H9 (cell line): ENCODE measurements at regions not wholly inside any gene's neighbourhood (a gene's known extent, or its start where the extent isn't known, plus 50 kb on each side); places are given as distances from the start of the nearest gene placed in this dataset.

Experiments used
- DNase-seq: peaks from one replicate; pipeline ENCODE4 v3.0.0-alpha.2; 2017
- H2AFZ ChIP-seq: one replicate; pipeline ENCODE4 v1.6.1; 2013; ENCODE audit warnings: mild to moderate bottlenecking, low read length, control low read depth, moderate library complexity
- H2AK5ac ChIP-seq: 2 replicates; pipeline ENCODE4 v1.6.1; 2013; ENCODE audit warnings: low read length, control low read depth, mixed read lengths; ENCODE audit not compliant: insufficient read length
- H2BK120ac ChIP-seq: one replicate; pipeline ENCODE4 v1.6.1; 2013; ENCODE audit warnings: low read depth, mild to moderate bottlenecking, low read length, control low read depth, inconsistent platforms; ENCODE audit not compliant: poor library complexity, severe bottlenecking
- H2BK12ac ChIP-seq: 2 replicates; pipeline ENCODE4 v1.6.1; 2013; ENCODE audit warnings: low read length, control low read depth, mixed read lengths, low read depth; ENCODE audit not compliant: insufficient read length
- H2BK15ac ChIP-seq: 2 replicates; pipeline ENCODE4 v1.6.1; 2013; ENCODE audit warnings: low read depth, low read length, control low read depth
- H2BK20ac ChIP-seq: one replicate; pipeline ENCODE4 v1.6.1; 2013; ENCODE audit warnings: low read depth, mild to moderate bottlenecking, low read length, control low read depth, inconsistent platforms; ENCODE audit not compliant: poor library complexity, severe bottlenecking
- H2BK5ac ChIP-seq: 2 replicates; pipeline ENCODE4 v1.6.1; 2013; ENCODE audit warnings: low read length, control low read depth, mixed read lengths; ENCODE audit not compliant: insufficient read length
- H3K14ac ChIP-seq: 2 replicates; pipeline ENCODE4 v1.6.1; 2013; ENCODE audit warnings: low read length, control low read depth; ENCODE audit not compliant: insufficient read depth
- H3K18ac ChIP-seq: 2 replicates; pipeline ENCODE4 v1.6.1; 2013; ENCODE audit warnings: low read depth, mild to moderate bottlenecking, mixed read lengths, low read length, control low read depth; ENCODE audit not compliant: insufficient read length
- H3K23ac ChIP-seq: 2 replicates; pipeline ENCODE4 v1.6.1; 2013; ENCODE audit warnings: low read length, control low read depth, mixed read lengths, low read depth; ENCODE audit not compliant: insufficient read length
- H3K23me2 ChIP-seq: 2 replicates; pipeline ENCODE4 v1.6.1; 2013; ENCODE audit warnings: low read depth, mild to moderate bottlenecking, mixed read lengths, low read length, control low read depth; ENCODE audit not compliant: insufficient read length, poor library complexity, severe bottlenecking
- H3K27ac ChIP-seq: 2 replicates; pipeline ENCODE4 v1.5.1; 2013; ENCODE audit warnings: low read length, control low read depth, mixed read lengths, low read depth; ENCODE audit not compliant: insufficient read length
- H3K27me3 ChIP-seq: 2 replicates; pipeline ENCODE4 v1.6.1; 2013; ENCODE audit warnings: low read length, control low read depth, inconsistent platforms; ENCODE audit not compliant: insufficient read depth
- H3K4ac ChIP-seq: 2 replicates; pipeline ENCODE4 v1.6.1; 2013; ENCODE audit warnings: low read depth, mild to moderate bottlenecking, control low read depth, inconsistent platforms, low read length, moderate library complexity
- H3K4me1 ChIP-seq: 2 replicates; pipeline ENCODE4 v1.6.1; 2013; ENCODE audit warnings: low read length, control low read depth, inconsistent platforms; ENCODE audit not compliant: insufficient read depth
- H3K4me2 ChIP-seq: 2 replicates; pipeline ENCODE4 v1.6.1; 2013; ENCODE audit warnings: low read length, control low read depth, mixed read lengths; ENCODE audit not compliant: insufficient read length, insufficient read depth
- H3K56ac ChIP-seq: 2 replicates; pipeline ENCODE4 v1.6.1; 2013; ENCODE audit warnings: low read depth, mild to moderate bottlenecking, mixed read lengths, low read length, control low read depth; ENCODE audit not compliant: insufficient read length
- H3K79me1 ChIP-seq: 2 replicates; pipeline ENCODE4 v1.6.1; 2013; ENCODE audit warnings: low read depth, mild to moderate bottlenecking, moderate library complexity, low read length, control low read depth, inconsistent platforms; ENCODE audit not compliant: insufficient read depth, poor library complexity, severe bottlenecking
- H3K79me2 ChIP-seq: 2 replicates; pipeline ENCODE4 v1.6.1; 2013; ENCODE audit warnings: low read length, control low read depth, inconsistent platforms; ENCODE audit not compliant: insufficient read depth
- H3K9ac ChIP-seq: 2 replicates; pipeline ENCODE4 v1.6.1; 2013; ENCODE audit warnings: low read length, control low read depth, mixed read lengths; ENCODE audit not compliant: insufficient read length; ENCODE audit errors: extremely low read depth
- H3K9me3 ChIP-seq: one replicate; pipeline ENCODE4 v1.6.1; 2013; ENCODE audit warnings: low read depth, low read length, inconsistent platforms; ENCODE audit not compliant: control insufficient read depth
- H3T11ph ChIP-seq: one replicate; pipeline ENCODE4 v1.6.1; 2013; ENCODE audit warnings: mild to moderate bottlenecking, low read length, control low read depth, inconsistent platforms
- H4K20me1 ChIP-seq: one replicate; pipeline ENCODE4 v1.6.1; 2013; ENCODE audit not compliant: control insufficient read depth, insufficient read length, insufficient read depth
- H4K5ac ChIP-seq: 2 replicates; pipeline ENCODE4 v1.6.1; 2013; ENCODE audit warnings: low read depth, mild to moderate bottlenecking, mixed read lengths, low read length, control low read depth; ENCODE audit not compliant: insufficient read length
- H4K8ac ChIP-seq: replicated peaks from 2 replicates; pipeline ENCODE4 v1.6.1; 2013; ENCODE audit warnings: low read length, control low read depth, mixed read lengths, low read depth; ENCODE audit not compliant: insufficient read length
- H4K91ac ChIP-seq: 2 replicates; pipeline ENCODE4 v1.6.1; 2013; ENCODE audit warnings: low read depth, mild to moderate bottlenecking, moderate library complexity, mixed read lengths, low read length, control low read depth; ENCODE audit not compliant: insufficient read length
- H3K27ac Mint-ChIP-seq, 3 experiments: 2 replicates in 2 of 3; 3 replicates in 1 of 3; pipeline ENCODE4 v1.8.0; 2020 to 2021; ENCODE audit warnings: mixed read lengths in 3 of 3, mild to moderate bottlenecking in 1 of 3, moderate library complexity in 1 of 3
- H3K27me3 Mint-ChIP-seq: 2 replicates; pipeline ENCODE4 v1.8.0; 2021; ENCODE audit warnings: low read depth, mild to moderate bottlenecking, moderate library complexity, mixed read lengths
- H3K36me3 Mint-ChIP-seq, 3 experiments: 2 replicates in 2 of 3; 3 replicates in 1 of 3; pipeline ENCODE4 v1.8.0; 2020 to 2021; ENCODE audit warnings: low read depth in 3 of 3, mixed read lengths in 3 of 3; ENCODE audit not compliant: insufficient read depth in 1 of 3
- H3K4me1 Mint-ChIP-seq, 2 experiments: 2 replicates each; pipeline ENCODE4 v1.8.0; 2020; ENCODE audit warnings: mixed read lengths in 2 of 2
- H3K4me3 Mint-ChIP-seq, 2 experiments: 2 replicates in 1 of 2; 3 replicates in 1 of 2; pipeline ENCODE4 v1.8.0; 2020 to 2021; ENCODE audit warnings: mild to moderate bottlenecking in 2 of 2, mixed read lengths in 2 of 2, moderate library complexity in 1 of 2
- H3K9me3 Mint-ChIP-seq, 2 experiments: 2 replicates in 1 of 2; 3 replicates in 1 of 2; pipeline ENCODE4 v1.8.0; 2020; ENCODE audit warnings: mild to moderate bottlenecking in 2 of 2, mixed read lengths in 2 of 2, moderate library complexity in 1 of 2
- WGBS: extraction: QIAGEN DNeasy Blood & Tissue Kit; methylation state at CpG from one replicate; pipeline ENCODE4 v1.1.7; 2013; ENCODE audit warnings: missing lambda C conversion rate, low lambda C conversion rate, mixed read lengths; ENCODE audit not compliant: insufficient read length; ENCODE audit errors: extremely low coverage; 5-methylcytosine and 5-hydroxymethylcytosine counted together
- TF ChIP-seq, protein P1 (sequence below): fragments of 200-600 bp; sonication (generic); conservative IDR thresholded peaks from 3 replicates; pipeline ENCODE4 v1.8.0; 2021; ENCODE audit warnings: antibody characterized with exemption, mild to moderate bottlenecking

DNA sequence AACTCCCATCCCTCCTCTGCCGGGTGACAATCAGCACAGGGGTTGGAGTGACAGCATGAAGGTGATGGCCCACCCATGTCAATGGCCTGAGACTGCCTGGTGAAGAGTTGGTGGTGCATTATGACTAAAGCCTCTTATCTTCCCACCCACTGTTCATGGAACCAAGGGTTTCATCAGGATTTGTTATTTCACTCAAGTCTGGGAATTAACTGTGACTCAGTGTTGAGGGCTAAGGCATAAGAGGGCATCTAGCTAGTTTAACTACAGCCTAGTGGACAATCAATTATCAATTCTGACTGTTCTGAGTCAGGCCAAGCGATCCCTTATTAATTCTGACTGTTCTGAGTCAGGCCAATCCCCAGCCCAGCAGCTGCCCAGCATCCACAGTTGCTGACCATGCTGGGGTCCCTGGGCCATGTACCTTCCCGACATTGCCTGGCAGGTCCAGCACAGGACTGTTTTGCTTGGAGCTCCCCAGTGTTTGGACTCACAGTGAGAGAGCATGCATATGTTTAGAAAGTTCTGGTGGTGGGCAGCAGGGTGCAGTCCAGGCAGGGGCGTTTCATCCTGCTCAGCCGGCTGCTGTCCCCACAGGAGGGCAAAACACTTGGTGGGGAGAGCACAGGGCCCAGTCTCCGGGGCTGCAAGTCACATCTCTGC lies 65.5 kb downstream of the RASL11A start:
- no peak overlapping the region for H3K27ac ChIP-seq
- H3K27ac Mint-ChIP-seq: peak overlapping the region in 1 of 3 experiments; percentile 18; a peak in 1 of 7 replicates
- no peak for DNase-seq

More for the DNA sequence above, 65.5 kb downstream of the RASL11A start:
- Mint-ChIP-seq H3K4me3 (no peak overlapping the region), H3K27me3 (peaks cover 8% of the 10 kb centered on the region), H3K36me3 (no peaks in the 10 kb centered on the region; a peak in 1 of 7 replicates), H3K9me3 (no peaks in the 10 kb centered on the region; a peak in 1 of 5 replicates), H3K4me1 (peaks cover 42 to 45% of the 10 kb centered on the region in 2 experiments)
- H3K4me2 ChIP-seq: no peak overlapping the region
- no peak overlapping the region for H4K8ac ChIP-seq
- no peak overlapping the region for H2AFZ ChIP-seq
- no peak overlapping the region for H3T11ph ChIP-seq
- H3K23ac ChIP-seq: no peak overlapping the region
- H2BK120ac ChIP-seq: no peak overlapping the region
- H2BK12ac ChIP-seq: no peak overlapping the region
- H3K27me3 ChIP-seq: no peaks in the 10 kb centered on the region
- H4K5ac ChIP-seq: no peak overlapping the region
- H2BK20ac ChIP-seq: no peak overlapping the region
- H3K56ac ChIP-seq: no peak overlapping the region
- no CpG with 5 or more reads among the region's 6 CpGs for WGBS
- H3K79me2 ChIP-seq: no peaks in the 10 kb centered on the region
- H3K79me1 ChIP-seq: no peaks in the 10 kb centered on the region
- no peaks in the 10 kb centered on the region for H4K20me1 ChIP-seq
- H4K91ac ChIP-seq: no peak overlapping the region
- TF ChIP-seq, protein P1, sequence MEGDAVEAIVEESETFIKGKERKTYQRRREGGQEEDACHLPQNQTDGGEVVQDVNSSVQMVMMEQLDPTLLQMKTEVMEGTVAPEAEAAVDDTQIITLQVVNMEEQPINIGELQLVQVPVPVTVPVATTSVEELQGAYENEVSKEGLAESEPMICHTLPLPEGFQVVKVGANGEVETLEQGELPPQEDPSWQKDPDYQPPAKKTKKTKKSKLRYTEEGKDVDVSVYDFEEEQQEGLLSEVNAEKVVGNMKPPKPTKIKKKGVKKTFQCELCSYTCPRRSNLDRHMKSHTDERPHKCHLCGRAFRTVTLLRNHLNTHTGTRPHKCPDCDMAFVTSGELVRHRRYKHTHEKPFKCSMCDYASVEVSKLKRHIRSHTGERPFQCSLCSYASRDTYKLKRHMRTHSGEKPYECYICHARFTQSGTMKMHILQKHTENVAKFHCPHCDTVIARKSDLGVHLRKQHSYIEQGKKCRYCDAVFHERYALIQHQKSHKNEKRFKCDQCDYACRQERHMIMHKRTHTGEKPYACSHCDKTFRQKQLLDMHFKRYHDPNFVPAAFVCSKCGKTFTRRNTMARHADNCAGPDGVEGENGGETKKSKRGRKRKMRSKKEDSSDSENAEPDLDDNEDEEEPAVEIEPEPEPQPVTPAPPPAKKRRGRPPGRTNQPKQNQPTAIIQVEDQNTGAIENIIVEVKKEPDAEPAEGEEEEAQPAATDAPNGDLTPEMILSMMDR: no peak
- H2BK15ac ChIP-seq: no peak overlapping the region
- H2BK5ac ChIP-seq: no peak overlapping the region
- H3K4ac ChIP-seq: no peak overlapping the region
- no peaks in the 10 kb centered on the region for H3K23me2 ChIP-seq
- no peak overlapping the region for H3K14ac ChIP-seq
- no peak overlapping the region for H3K9ac ChIP-seq
- H2AK5ac ChIP-seq: no peak overlapping the region
- H3K18ac ChIP-seq: no peak overlapping the region
- no peaks in the 10 kb centered on the region; the same call in 1 of the 2 replicates for H3K4me1 ChIP-seq
- H3K9me3 ChIP-seq: no peaks in the 10 kb centered on the region
